ENCODE measurements at regions not wholly inside any gene's neighbourhood (a gene's known extent, or its start where the extent isn't known, plus 50 kb on each side); places are given as distances from the start of the nearest gene placed in this dataset.
"Not testable (repeated sequence)": the region's sequence is repeated elsewhere in the genome, so short reads cannot be mapped to it uniquely, and the experiment has no call there.

DNA sequence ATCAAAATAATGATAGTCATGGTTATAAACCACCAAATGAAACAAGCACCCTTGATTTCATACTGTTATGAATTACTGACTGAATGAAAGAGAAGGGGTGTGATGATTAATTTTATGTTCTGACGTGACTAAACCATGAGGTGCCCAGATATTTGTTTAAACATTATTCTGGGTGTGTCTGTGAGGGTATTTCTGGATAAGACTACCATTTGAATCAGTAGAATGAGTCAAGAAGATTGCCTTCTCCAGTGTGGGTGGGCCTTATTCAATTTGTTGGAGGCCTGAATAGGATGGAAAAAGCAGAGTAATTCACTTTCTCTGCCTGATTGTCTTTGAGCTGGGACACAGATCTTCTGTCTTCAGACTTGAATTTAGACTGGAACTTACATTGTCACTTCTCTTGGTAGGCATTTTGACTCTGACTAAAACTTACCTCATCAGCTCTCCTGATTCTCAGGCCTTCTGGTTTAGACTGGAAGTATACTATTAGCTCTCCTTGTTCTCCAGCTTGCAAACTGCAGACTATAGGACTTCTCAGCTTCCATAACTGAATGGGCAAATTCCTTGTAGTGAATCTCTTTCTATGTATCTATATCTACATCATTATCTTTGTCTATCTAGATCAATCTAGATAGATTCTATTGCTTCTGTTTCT is 321.9 kb upstream of the TARS1 start:
- H3K27ac ChIP-seq (replicated peaks in 1 of 4) = no peak overlapping the region
- intact Hi-C loops (cut with DNase I) = no loop called here
- H3K4me3 ChIP-seq = no peak overlapping the region

DNA sequence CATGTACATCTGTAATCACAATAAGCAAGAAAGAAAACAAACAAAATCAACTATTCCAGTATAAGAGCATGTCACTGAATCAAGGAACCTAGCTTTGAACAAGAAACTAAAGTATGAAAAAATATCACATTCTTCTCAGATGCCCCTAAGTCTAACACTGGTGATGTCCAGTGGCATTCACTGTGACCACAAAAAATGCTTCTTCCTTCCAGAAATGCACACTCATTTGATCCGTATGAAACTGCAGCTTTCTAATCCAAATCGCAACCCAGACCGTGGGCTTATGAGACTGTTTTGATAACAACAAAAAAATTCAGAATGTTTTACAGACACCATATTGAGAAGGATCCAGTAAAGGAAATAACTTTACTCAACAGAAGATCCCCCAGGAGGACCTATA is 320.1 kb upstream of the TARS1 start:
- WGBS = 80% methylated on average over 3 of the region's 3 CpGs
- Histone ChIP-seq H3K36me3 (no peaks in the 10 kb centered on the region), H3K9me3 (no peaks in the 10 kb centered on the region), H3K4me1 (no peaks in the 10 kb centered on the region), H3K4me3 (no peak overlapping the region), H3K27ac (replicated peaks in 1 of 4) (no peak overlapping the region), H3K27me3 (no peaks in the 10 kb centered on the region)
- TF ChIP-seq POLR2A (IDR thresholded peaks at IDR 0.05; ENCODE audit: low read depth) = no peak
- DNase-seq (ENCODE audit: extremely low spot score) = no peak
- intact Hi-C loops (cut with DNase I) = no loop called here

More for the DNA sequence above, 321.9 kb upstream of the TARS1 start:
- no peaks in the 10 kb centered on the region for H3K36me3 ChIP-seq
- DNase-seq (ENCODE audit: extremely low spot score) = no peak
- no peaks in the 10 kb centered on the region for H3K4me1 ChIP-seq
- TF ChIP-seq, protein P1, sequence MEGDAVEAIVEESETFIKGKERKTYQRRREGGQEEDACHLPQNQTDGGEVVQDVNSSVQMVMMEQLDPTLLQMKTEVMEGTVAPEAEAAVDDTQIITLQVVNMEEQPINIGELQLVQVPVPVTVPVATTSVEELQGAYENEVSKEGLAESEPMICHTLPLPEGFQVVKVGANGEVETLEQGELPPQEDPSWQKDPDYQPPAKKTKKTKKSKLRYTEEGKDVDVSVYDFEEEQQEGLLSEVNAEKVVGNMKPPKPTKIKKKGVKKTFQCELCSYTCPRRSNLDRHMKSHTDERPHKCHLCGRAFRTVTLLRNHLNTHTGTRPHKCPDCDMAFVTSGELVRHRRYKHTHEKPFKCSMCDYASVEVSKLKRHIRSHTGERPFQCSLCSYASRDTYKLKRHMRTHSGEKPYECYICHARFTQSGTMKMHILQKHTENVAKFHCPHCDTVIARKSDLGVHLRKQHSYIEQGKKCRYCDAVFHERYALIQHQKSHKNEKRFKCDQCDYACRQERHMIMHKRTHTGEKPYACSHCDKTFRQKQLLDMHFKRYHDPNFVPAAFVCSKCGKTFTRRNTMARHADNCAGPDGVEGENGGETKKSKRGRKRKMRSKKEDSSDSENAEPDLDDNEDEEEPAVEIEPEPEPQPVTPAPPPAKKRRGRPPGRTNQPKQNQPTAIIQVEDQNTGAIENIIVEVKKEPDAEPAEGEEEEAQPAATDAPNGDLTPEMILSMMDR (IDR thresholded peaks at IDR 0.05) = no peak
- no peak for TF ChIP-seq POLR2A (IDR thresholded peaks at IDR 0.05; ENCODE audit: low read depth)
- TF ChIP-seq EP300 (IDR thresholded peaks at IDR 0.05) = no peak
- no peak for TF ChIP-seq POLR2AphosphoS5 (IDR thresholded peaks at IDR 0.05)
- H3K9me3 ChIP-seq = no peaks in the 10 kb centered on the region
- no peaks in the 10 kb centered on the region for H3K27me3 ChIP-seq
- WGBS = 71% methylated on average over 1 of the region's 1 CpG

DNA sequence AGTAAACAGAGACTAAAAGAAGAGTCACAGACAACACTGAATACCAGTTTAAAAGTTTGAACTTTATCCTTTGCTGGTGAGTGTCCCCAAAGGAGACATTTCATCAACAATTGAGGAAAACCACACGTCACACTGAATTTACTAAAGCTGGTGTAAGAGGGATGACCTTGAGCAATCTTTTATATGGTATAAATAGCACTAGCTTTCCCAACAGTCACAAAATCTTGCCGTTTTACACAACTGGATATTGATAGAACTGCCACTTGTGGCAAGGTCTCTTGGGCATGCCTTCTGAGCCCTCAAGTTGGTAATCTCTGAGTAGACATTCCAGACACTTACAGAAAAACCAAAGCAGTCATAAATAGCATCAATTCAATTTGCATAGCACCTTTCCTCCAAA is 311.5 kb upstream of the TARS1 start:
- Histone ChIP-seq H3K4me1 (no peaks in the 10 kb centered on the region), H3K9me3 (peaks cover 0 to 26% (median 17%) of the 10 kb centered on the region in 4 donors), H3K36me3 (no peaks in the 10 kb centered on the region), H3K4me3 (no peak overlapping the region), H3K27ac (replicated peaks in 1 of 4) (no peak overlapping the region), H3K27me3 (no peaks in the 10 kb centered on the region)
- 61% methylated on average over 2 of the region's 2 CpGs for WGBS
- TF ChIP-seq, protein P1 (IDR thresholded peaks at IDR 0.05) = no peak
- no peak for TF ChIP-seq POLR2AphosphoS5 (IDR thresholded peaks at IDR 0.05)
- TF ChIP-seq EP300 (IDR thresholded peaks at IDR 0.05) = no peak
- no peak for TF ChIP-seq POLR2A (IDR thresholded peaks at IDR 0.05; ENCODE audit: low read depth)
- DNase-seq (ENCODE audit: extremely low spot score) = no peak
- intact Hi-C loops (cut with DNase I) = no loop called here

DNA sequence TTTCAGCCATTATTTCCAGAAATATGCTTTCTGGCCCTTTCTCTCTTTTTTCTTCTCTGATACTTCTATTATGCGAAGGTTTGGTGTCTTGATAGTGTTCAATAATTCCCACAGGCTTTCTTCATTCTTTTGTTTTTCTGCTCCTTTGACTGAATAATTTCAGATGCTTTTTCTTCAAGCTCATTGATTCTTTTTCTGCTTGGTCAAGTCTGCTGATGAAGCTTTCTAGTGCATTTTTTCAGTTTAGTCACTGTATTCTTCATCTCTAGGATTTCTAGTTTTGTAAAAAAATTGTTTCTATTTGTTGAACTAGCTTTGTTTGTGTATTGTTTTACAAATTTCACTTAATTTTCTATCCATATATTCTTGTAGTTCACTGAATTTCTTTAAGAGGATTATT is 304.0 kb upstream of the TARS1 start:
- DNase-seq (ENCODE audit: extremely low spot score) = no peak
- 88% methylated on average over 1 of the region's 1 CpG for WGBS
- H3K4me3 ChIP-seq = no peak overlapping the region
- no peaks in the 10 kb centered on the region for H3K36me3 ChIP-seq
- intact Hi-C loops (cut with DNase I) = no loop called here
- H3K9me3 ChIP-seq = peaks cover 0 to 22% (median 21%) of the 10 kb centered on the region in 4 donors
- H3K4me1 ChIP-seq = no peaks in the 10 kb centered on the region
- no peak overlapping the region for H3K27ac ChIP-seq (replicated peaks in 1 of 4)
- no peaks in the 10 kb centered on the region for H3K27me3 ChIP-seq
- TF ChIP-seq EP300 (IDR thresholded peaks at IDR 0.05) = no peak
- TF ChIP-seq, protein P1 (IDR thresholded peaks at IDR 0.05) = no peak
- no peak for TF ChIP-seq POLR2A (IDR thresholded peaks at IDR 0.05; ENCODE audit: low read depth)
- no peak for TF ChIP-seq POLR2AphosphoS5 (IDR thresholded peaks at IDR 0.05)

DNA sequence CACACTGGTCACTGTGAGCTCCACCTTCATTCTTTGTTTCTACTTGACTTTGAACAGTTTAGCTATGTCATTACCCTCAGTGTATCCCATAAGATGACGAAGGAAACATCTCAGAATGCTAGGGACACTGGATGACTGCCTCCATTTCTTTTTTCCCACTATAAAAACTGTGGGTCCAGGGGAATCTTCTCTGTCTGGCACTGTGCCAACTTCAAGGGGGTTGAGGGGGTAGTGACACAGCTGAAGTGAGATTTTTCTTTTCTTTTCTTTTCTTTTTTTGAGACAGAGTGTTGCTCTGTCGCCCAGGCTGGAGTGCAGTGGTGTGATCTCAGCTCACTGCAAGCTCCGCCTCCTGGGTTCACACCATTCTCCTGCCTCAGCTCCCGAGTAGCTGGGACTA is 302.6 kb upstream of the TARS1 start:
- H3K27ac ChIP-seq (replicated peaks in 1 of 4); H3K27me3 ChIP-seq; H3K4me3 ChIP-seq; H3K36me3 ChIP-seq; DNase-seq (ENCODE audit: extremely low spot score); intact Hi-C loops (cut with DNase I); H3K4me1 ChIP-seq: not testable (repeated sequence)
- 71% methylated on average over 4 of the region's 4 CpGs for WGBS
- H3K9me3 ChIP-seq = peaks cover 0 to 22% (median 17%) of the 10 kb centered on the region in 4 donors

All from esophagus muscularis mucosa (tissue), 4 donors.